Aorta (tissue), 5 donors: ENCODE measurements at regions not wholly inside any gene's neighbourhood (a gene's known extent, or its start where the extent isn't known, plus 50 kb on each side); places are given as distances from the start of the nearest gene placed in this dataset.
"Not testable (repeated sequence)": the region's sequence is repeated elsewhere in the genome, so short reads cannot be mapped to it uniquely, and the experiment has no call there.

Experiments used
- ATAC-seq: fragments of 200-7000 bp; cut with Tn5 transposase; one replicate; pipeline ENCODE4 v1.9.1; 2022; ENCODE audit warnings: moderate library complexity; ENCODE audit not compliant: low FRiP score
- DNase-seq, 2 donors: peaks; one replicate each; pipeline ENCODE4 v3.0.0-alpha.2; 2020
- H3K27ac ChIP-seq, 2 donors: one replicate each; pipeline ENCODE4 v1.5.1; 2013; ENCODE audit warnings: low read length in 2 of 2, mild to moderate bottlenecking in 2 of 2, moderate library complexity in 2 of 2, control low read depth in 1 of 2, inconsistent platforms in 1 of 2, low read depth in 1 of 2
- H3K27me3 ChIP-seq, 2 donors: one replicate each; pipeline ENCODE4 v1.6.1; 2013; ENCODE audit warnings: control low read depth in 1 of 2, low read length in 1 of 2, mild to moderate bottlenecking in 1 of 2, moderate library complexity in 1 of 2; ENCODE audit not compliant: insufficient read depth in 2 of 2, control insufficient read depth in 1 of 2
- H3K36me3 ChIP-seq, 2 donors: one replicate each; pipeline ENCODE4 v1.6.1; 2013; ENCODE audit warnings: control low read depth in 1 of 2, low read length in 1 of 2, mild to moderate bottlenecking in 1 of 2; ENCODE audit not compliant: insufficient read depth in 2 of 2, control insufficient read depth in 1 of 2
- H3K4me1 ChIP-seq, 2 donors: one replicate each; pipeline ENCODE4 v1.6.1; 2013; ENCODE audit warnings: low read length in 2 of 2, control low read depth in 1 of 2, mild to moderate bottlenecking in 1 of 2, moderate library complexity in 1 of 2; ENCODE audit not compliant: insufficient read depth in 2 of 2, control insufficient read depth in 1 of 2
- H3K4me3 ChIP-seq, 2 donors: one replicate each; pipeline ENCODE4 v1.5.1; 2013; ENCODE audit warnings: low read length in 2 of 2, control low read depth in 1 of 2, mild to moderate bottlenecking in 1 of 2
- H3K9me3 ChIP-seq: one replicate; pipeline ENCODE4 v1.6.1; 2013; ENCODE audit warnings: mild to moderate bottlenecking, low read length; ENCODE audit not compliant: control insufficient read depth
- WGBS, 2 donors: extraction: QIAGEN DNeasy Blood & Tissue Kit; methylation state at CpG; one replicate each; pipeline ENCODE4 v1.1.7; 2013; 5-methylcytosine and 5-hydroxymethylcytosine counted together
- intact Hi-C, 2 donors: fragments of 100-400 bp; cut with DNase I; formaldehyde crosslinking; loops; one replicate each; pipeline versions ENCODE4 v1.14.2 to v1.15.0; 2022
- donor health status: healthy with polysubstance abuse.
- donor health status: Bipolar disorder and iron deficiency.
- donor health status: DM: no; HTN: no; CAD: no.
- donor health status: DM: no; HTN: no; CAD: no.
- donor health status: DM: yes; HTN: yes; CAD: no.

- Histone ChIP-seq H3K27ac (peak overlapping the region in 1 of 2 donors; percentile 30), H3K9me3 (no peaks in the 10 kb centered on the region), H3K4me3 (no peak overlapping the region), H3K36me3 (no peaks in the 10 kb centered on the region), H3K27me3 (no peaks in the 10 kb centered on the region), H3K4me1 (no peaks in the 10 kb centered on the region)
- DNase-seq (no peak), ATAC-seq (no peak)
- 68 to 73% methylated on average over 13 of the region's 13 CpGs for WGBS, 2 donors
- intact Hi-C loops: loop anchor here in 1 of 2 donors (10.0 kb wide), 1 partner anchor 79 kb away; no protein-coding TSS in a partner anchor
These were observed 171.1 kb upstream of the KLF6 start for GRCh38 chr10:3955955-3956617.

GRCh38 chr10:3955493-3955892 lies 170.5 kb upstream of the KLF6 start:
- Histone ChIP-seq H3K9me3 (no peaks in the 10 kb centered on the region), H3K4me3 (no peak overlapping the region), H3K27ac (peak overlapping the region in 1 of 2 donors; percentile 26), H3K27me3 (no peaks in the 10 kb centered on the region), H3K36me3 (no peaks in the 10 kb centered on the region), H3K4me1 (no peaks in the 10 kb centered on the region)
- intact Hi-C loops: loop anchor here in 1 of 2 donors (10.0 kb wide), 1 partner anchor 79 kb away; no protein-coding TSS in a partner anchor
- DNase-seq (no peak), ATAC-seq (no peak)
- 18 to 24% methylated on average over 13 of the region's 13 CpGs for WGBS, 2 donors

GRCh38 chr10:3954615-3955014 lies 169.6 kb upstream of the KLF6 start:
- intact Hi-C loops: loop anchor here in 1 of 2 donors (10.0 kb wide), 1 partner anchor 80 kb away; no protein-coding TSS in a partner anchor
- Histone ChIP-seq H3K36me3 (no peaks in the 10 kb centered on the region), H3K4me3 (no peak overlapping the region), H3K9me3 (no peaks in the 10 kb centered on the region), H3K27ac (peak overlapping the region in 1 of 2 donors; percentile 4), H3K4me1 (no peaks in the 10 kb centered on the region), H3K27me3 (no peaks in the 10 kb centered on the region)
- DNase-seq (no peak), ATAC-seq (no peak)
- WGBS, 2 donors: 48 to 51% methylated on average over 4 of the region's 4 CpGs

- intact Hi-C loops: loop anchor here in 1 of 2 donors (10.0 kb wide), 1 partner anchor 81 kb away; no protein-coding TSS in a partner anchor
- ATAC-seq, H3K4me1 ChIP-seq, H3K27ac ChIP-seq, H3K36me3 ChIP-seq, H3K9me3 ChIP-seq, H3K4me3 ChIP-seq, H3K27me3 ChIP-seq, DNase-seq: not testable (repeated sequence)
- WGBS, 2 donors: 97 to 99% methylated on average over 1 of the region's 1 CpG
These were observed 169.0 kb upstream of the KLF6 start for GRCh38 chr10:3954007-3954406.

- WGBS, 2 donors: 1 to 6% methylated on average over 12 of the region's 12 CpGs
- no peaks in the 10 kb centered on the region for H3K4me1 ChIP-seq
- ATAC-seq (peak; percentile 64), DNase-seq (peak; percentile 85 to 86)
- H3K27me3 ChIP-seq: no peaks in the 10 kb centered on the region
- H3K4me3 ChIP-seq: no peak overlapping the region
- H3K27ac ChIP-seq: peak overlapping the region in 1 of 2 donors; percentile 54
- intact Hi-C loops: loop anchor here in 1 of 2 donors (10.0 kb wide), 1 partner anchor 83 kb away; no protein-coding TSS in a partner anchor
- H3K9me3 ChIP-seq: no peaks in the 10 kb centered on the region
- H3K36me3 ChIP-seq: no peaks in the 10 kb centered on the region
These were observed 167.0 kb upstream of the KLF6 start for GRCh38 chr10:3951993-3952392.

- no peak overlapping the region for H3K27ac ChIP-seq
These were observed 165.8 kb upstream of the KLF6 start for GRCh38 chr10:3950676-3951275.

GRCh38 chr10:3949711-3950110 lies 164.7 kb upstream of the KLF6 start:
- Histone ChIP-seq H3K27ac (no peak overlapping the region), H3K36me3 (no peaks in the 10 kb centered on the region), H3K4me3 (no peak overlapping the region), H3K27me3 (no peaks in the 10 kb centered on the region), H3K4me1 (peaks cover 0 to 6% of the 10 kb centered on the region in 2 donors), H3K9me3 (no peaks in the 10 kb centered on the region)
- 70 to 73% methylated on average over 10 of the region's 10 CpGs for WGBS, 2 donors
- no peak for ATAC-seq
- intact Hi-C loops: loop anchor here (5.0 to 10.0 kb wide), 4 partner anchors 85 to 705 kb away; no protein-coding TSS in a partner anchor
- DNase-seq: no peak

More at GRCh38 chr10:3950676-3951275, 165.8 kb upstream of the KLF6 start:
- WGBS, 2 donors: 90 to 95% methylated on average over 12 of the region's 12 CpGs
- H3K4me3 ChIP-seq: no peak overlapping the region
- ATAC-seq (no peak), DNase-seq (no peak)
- intact Hi-C loops: loop anchor here in 1 of 2 donors (10.0 kb wide), 1 partner anchor 84 kb away; no protein-coding TSS in a partner anchor
- H3K27me3 ChIP-seq: no peaks in the 10 kb centered on the region
- H3K4me1 ChIP-seq: peaks cover 0 to 6% of the 10 kb centered on the region in 2 donors
- no peaks in the 10 kb centered on the region for H3K9me3 ChIP-seq
- no peaks in the 10 kb centered on the region for H3K36me3 ChIP-seq

GRCh38 chr10:3948843-3949242 lies 163.8 kb upstream of the KLF6 start:
- Histone ChIP-seq H3K4me3 (no peak overlapping the region), H3K27ac (no peak overlapping the region), H3K36me3 (no peaks in the 10 kb centered on the region), H3K4me1 (peaks cover 0 to 6% of the 10 kb centered on the region in 2 donors), H3K27me3 (no peaks in the 10 kb centered on the region), H3K9me3 (no peaks in the 10 kb centered on the region)
- 76 to 82% methylated on average over 9 of the region's 9 CpGs for WGBS, 2 donors
- intact Hi-C loops: loop anchor here (5.0 to 10.0 kb wide), 3 partner anchors 103 to 706 kb away; no protein-coding TSS in a partner anchor
- ATAC-seq (peak; percentile 34), DNase-seq (peak in 1 of 2 donors; percentile 68)
